ENCODE measurements at regions not wholly inside any gene's neighbourhood (a gene's known extent, or its start where the extent isn't known, plus 50 kb on each side); places are given as distances from the start of the nearest gene placed in this dataset.

DNA sequence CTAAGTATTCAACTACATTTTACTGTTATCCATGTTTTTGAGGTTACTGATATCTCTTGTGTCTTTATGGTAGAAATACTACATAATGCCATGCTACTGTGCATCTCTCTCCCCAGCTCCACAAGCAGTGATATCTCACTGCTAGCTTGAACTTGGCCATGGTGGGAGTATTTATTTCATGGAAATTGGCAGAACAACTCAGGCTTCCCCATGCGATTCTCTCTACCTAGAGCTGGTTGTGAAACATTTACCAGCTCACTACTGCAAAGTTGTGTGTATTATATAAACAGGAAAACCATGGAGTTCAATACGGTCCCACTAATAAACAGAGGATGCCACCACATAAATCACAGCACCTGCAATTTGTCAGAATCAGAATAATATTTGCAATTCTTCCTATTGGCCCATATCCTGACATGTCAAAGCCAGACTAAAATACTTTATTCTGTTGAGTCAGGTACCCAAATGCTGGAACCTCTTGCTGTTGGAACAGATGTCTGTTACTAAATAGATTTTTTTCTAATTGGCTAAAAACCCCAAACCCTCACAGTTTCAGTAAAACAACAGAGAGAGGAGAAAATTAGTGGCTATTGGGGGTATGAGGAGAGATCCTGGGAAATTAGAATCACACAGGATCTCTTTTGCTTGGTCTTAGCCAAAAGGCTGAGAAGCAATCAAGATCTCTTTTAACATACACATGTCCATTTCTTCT lies 91.4 kb upstream of the SLC10A2 start:
- TF ChIP-seq POLR2A (IDR thresholded peaks at IDR 0.05) = no peak
- TF ChIP-seq, protein P1, sequence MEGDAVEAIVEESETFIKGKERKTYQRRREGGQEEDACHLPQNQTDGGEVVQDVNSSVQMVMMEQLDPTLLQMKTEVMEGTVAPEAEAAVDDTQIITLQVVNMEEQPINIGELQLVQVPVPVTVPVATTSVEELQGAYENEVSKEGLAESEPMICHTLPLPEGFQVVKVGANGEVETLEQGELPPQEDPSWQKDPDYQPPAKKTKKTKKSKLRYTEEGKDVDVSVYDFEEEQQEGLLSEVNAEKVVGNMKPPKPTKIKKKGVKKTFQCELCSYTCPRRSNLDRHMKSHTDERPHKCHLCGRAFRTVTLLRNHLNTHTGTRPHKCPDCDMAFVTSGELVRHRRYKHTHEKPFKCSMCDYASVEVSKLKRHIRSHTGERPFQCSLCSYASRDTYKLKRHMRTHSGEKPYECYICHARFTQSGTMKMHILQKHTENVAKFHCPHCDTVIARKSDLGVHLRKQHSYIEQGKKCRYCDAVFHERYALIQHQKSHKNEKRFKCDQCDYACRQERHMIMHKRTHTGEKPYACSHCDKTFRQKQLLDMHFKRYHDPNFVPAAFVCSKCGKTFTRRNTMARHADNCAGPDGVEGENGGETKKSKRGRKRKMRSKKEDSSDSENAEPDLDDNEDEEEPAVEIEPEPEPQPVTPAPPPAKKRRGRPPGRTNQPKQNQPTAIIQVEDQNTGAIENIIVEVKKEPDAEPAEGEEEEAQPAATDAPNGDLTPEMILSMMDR (IDR thresholded peaks at IDR 0.05) = no peak
- Histone ChIP-seq H3K27me3 (no peaks in the 10 kb centered on the region), H3K4me3 (no peak overlapping the region), H3K36me3 (replicated peaks in 1 of 2) (no peaks in the 10 kb centered on the region), H3K27ac (no peak overlapping the region), H3K9me3 (replicated peaks in 1 of 3) (no peaks in the 10 kb centered on the region), H3K4me1 (replicated peaks in 1 of 2) (no peaks in the 10 kb centered on the region)
- 55 to 71% (median 65%) methylated on average over 2 of the region's 2 CpGs for WGBS, 4 donors
- intact Hi-C loops (cut with DNase I) = no loop called here
- no peak for DNase-seq

DNA sequence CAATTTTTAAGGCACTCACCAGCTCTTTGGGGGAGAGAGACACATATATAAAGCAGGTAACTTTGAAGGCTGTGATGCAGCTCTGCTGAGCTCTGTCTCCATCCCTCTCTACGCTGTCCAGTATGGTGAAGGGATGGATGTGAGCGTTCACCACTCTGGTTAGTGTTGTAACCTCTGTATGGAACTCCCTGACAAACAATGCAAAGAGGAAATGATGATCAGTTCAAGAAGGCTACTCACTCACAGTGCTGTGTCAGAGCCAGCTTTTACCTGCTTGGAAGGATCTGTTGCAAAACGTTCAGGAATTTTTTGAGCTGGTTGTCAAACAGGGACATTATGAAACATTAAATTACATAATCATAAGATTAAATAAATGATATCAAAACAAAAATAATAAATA lies 90.8 kb upstream of the SLC10A2 start:
- no peak for TF ChIP-seq POLR2A (IDR thresholded peaks at IDR 0.05)
- TF ChIP-seq, protein P1 (IDR thresholded peaks at IDR 0.05) = no peak
- H3K4me1 ChIP-seq (replicated peaks in 1 of 2) = no peaks in the 10 kb centered on the region
- intact Hi-C loops (cut with DNase I) = no loop called here
- no peaks in the 10 kb centered on the region for H3K9me3 ChIP-seq (replicated peaks in 1 of 3)
- H3K4me3 ChIP-seq = no peak overlapping the region
- no peak for DNase-seq
- no peaks in the 10 kb centered on the region for H3K36me3 ChIP-seq (replicated peaks in 1 of 2)
- no peaks in the 10 kb centered on the region for H3K27me3 ChIP-seq
- WGBS, 4 donors = 52 to 67% (median 62%) methylated on average over 3 of the region's 3 CpGs
- H3K27ac ChIP-seq = no peak overlapping the region

DNA sequence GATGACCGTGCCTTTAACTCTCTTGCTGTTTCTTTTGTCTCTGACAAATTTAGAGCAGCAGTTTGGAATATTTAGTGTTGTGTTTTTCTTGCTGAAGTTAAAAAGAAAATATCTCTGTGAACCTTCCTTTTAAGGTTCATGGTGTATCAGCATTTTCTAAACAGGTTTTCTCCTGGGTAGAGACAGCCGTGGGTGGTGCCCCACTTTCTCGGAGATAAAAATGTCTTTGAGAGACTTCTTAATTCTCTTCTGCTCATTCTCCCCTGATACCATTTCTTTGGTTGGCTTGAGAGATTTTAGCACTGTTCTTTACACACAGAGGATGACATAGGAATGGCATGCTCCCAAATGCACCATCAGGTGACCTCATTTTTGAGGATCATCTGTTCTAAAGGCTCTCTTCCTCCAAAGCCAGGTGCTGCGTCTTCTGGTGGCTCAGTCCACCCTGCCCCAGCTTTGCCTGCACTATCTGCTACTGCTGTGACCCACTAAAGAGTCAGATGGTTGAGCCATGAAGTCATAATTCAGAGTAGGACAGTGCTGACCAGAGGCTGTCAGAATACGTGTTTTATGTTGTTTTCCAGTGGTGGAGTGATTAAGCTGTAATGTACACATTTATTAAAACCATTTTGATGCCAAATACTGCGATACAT lies 90.3 kb upstream of the SLC10A2 start:
- no peak overlapping the region for H3K27ac ChIP-seq
- H3K9me3 ChIP-seq (replicated peaks in 1 of 3) = no peaks in the 10 kb centered on the region
- H3K4me3 ChIP-seq = no peak overlapping the region
- H3K36me3 ChIP-seq (replicated peaks in 1 of 2) = no peaks in the 10 kb centered on the region
- 56 to 66% (median 60%) methylated on average over 6 of the region's 6 CpGs for WGBS, 4 donors
- H3K27me3 ChIP-seq = no peaks in the 10 kb centered on the region
- TF ChIP-seq, protein P1 (IDR thresholded peaks at IDR 0.05) = no peak
- TF ChIP-seq POLR2A (IDR thresholded peaks at IDR 0.05) = no peak
- no peak for DNase-seq
- intact Hi-C loops (cut with DNase I) = no loop called here
- H3K4me1 ChIP-seq (replicated peaks in 1 of 2) = no peaks in the 10 kb centered on the region

DNA sequence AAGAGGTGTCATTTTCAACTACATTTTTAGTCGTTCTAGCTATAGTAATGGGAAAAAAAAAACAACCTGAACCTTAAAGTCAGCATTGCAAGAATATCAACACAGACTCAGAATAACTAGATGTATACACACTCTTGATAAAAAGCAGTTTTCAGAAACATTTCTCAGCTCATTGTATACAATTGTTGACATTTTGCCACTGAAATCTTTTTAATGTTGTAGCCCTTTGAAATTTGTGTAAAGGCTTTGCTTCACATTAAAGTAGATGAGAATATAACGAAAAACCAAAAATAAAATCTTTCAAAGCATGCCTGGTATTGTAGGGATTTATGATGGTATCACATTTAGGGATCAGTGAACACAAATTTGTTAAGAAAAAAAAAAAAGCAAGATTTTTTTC lies 87.2 kb upstream of the SLC10A2 start:
- no peak overlapping the region for H3K27ac ChIP-seq
- no peak for TF ChIP-seq POLR2A (IDR thresholded peaks at IDR 0.05)
- TF ChIP-seq, protein P1 (IDR thresholded peaks at IDR 0.05) = no peak
- intact Hi-C loops (cut with DNase I) = no loop called here
- no peaks in the 10 kb centered on the region for H3K9me3 ChIP-seq (replicated peaks in 1 of 3)
- no peaks in the 10 kb centered on the region for H3K36me3 ChIP-seq (replicated peaks in 1 of 2)
- H3K4me1 ChIP-seq (replicated peaks in 1 of 2) = no peaks in the 10 kb centered on the region
- 55 to 67% (median 58%) methylated on average over 2 of the region's 2 CpGs for WGBS, 4 donors
- H3K27me3 ChIP-seq = no peaks in the 10 kb centered on the region
- H3K4me3 ChIP-seq = no peak overlapping the region
- no peak for DNase-seq
